ENCODE measurements at regions not wholly inside any gene's neighbourhood (a gene's known extent, or its start where the extent isn't known, plus 50 kb on each side); places are given as distances from the start of the nearest gene placed in this dataset.

- TF ChIP-seq YY1 (IDR thresholded peaks at IDR 0.05) (no peak), JUND (IDR thresholded peaks at IDR 0.05) (no peak), CTCF (IDR thresholded peaks at IDR 0.05; ENCODE audit: low read depth, low read length, missing input control) (peak; percentile 67), SP1 (IDR thresholded peaks at IDR 0.05) (no peak), FOXA1 (IDR thresholded peaks at IDR 0.05) (no peak), RAD21 (IDR thresholded peaks at IDR 0.05) (peak; percentile 69 to 80)
These were observed 66.9 kb upstream of the LRIF1 start for GRCh38 chr1:111030590-111030989.
